ENCODE measurements at regions not wholly inside any gene's neighbourhood (a gene's known extent, or its start where the extent isn't known, plus 50 kb on each side); places are given as distances from the start of the nearest gene placed in this dataset.

GRCh38 chr18:78679031-78679430 lies 300.6 kb upstream of the SALL3 start:
- WGBS, 5 donors, result 74 to 87% (median 80%) methylated on average over 9 of the region's 9 CpGs
- intact Hi-C loops (cut with DNase I; ENCODE audit: low total_unique reads), result no loop called here
- no peaks in the 10 kb centered on the region for H3K9me3 ChIP-seq

GRCh38 chr18:78679613-78680260 lies 299.9 kb upstream of the SALL3 start:
- Histone ChIP-seq H3K4me1 (no peaks in the 10 kb centered on the region), H3K36me3 (no peaks in the 10 kb centered on the region), H3K27me3 (replicated peaks in 1 of 7) (peaks cover 0 to 17% (median 0%) of the 10 kb centered on the region in 7 donors), H3K27ac (no peak overlapping the region), H3K4me3 (no peak overlapping the region), H3K9me3 (no peaks in the 10 kb centered on the region)
- intact Hi-C loops (cut with DNase I; ENCODE audit: low total_unique reads), result no loop called here
- TF ChIP-seq POLR2A (IDR thresholded peaks at IDR 0.05) (no peak), CTCF (IDR thresholded peaks at IDR 0.05 in 8 of 11, conservative IDR thresholded peaks at IDR 0.05 in 3 of 11) (no peak), POLR2AphosphoS5 (IDR thresholded peaks at IDR 0.05) (no peak)
- 79 to 82% (median 80%) methylated on average over 17 of the region's 17 CpGs for WGBS, 5 donors
- DNase-seq, result peak; percentile 14

More at GRCh38 chr18:78679031-78679430, 300.6 kb upstream of the SALL3 start:
- H3K27me3 ChIP-seq (replicated peaks in 1 of 7), result peaks cover 0 to 16% (median 0%) of the 10 kb centered on the region in 7 donors
- H3K4me3 ChIP-seq, result no peak overlapping the region
- no peaks in the 10 kb centered on the region for H3K36me3 ChIP-seq
- DNase-seq, result peak; percentile 43
- H3K27ac ChIP-seq, result no peak overlapping the region
- no peaks in the 10 kb centered on the region for H3K4me1 ChIP-seq
- TF ChIP-seq POLR2AphosphoS5 (IDR thresholded peaks at IDR 0.05) (no peak), CTCF (IDR thresholded peaks at IDR 0.05 in 8 of 11, conservative IDR thresholded peaks at IDR 0.05 in 3 of 11) (no peak), POLR2A (IDR thresholded peaks at IDR 0.05) (no peak)

- no peak for TF ChIP-seq POLR2A (IDR thresholded peaks at IDR 0.05)
- no peak for TF ChIP-seq CTCF (IDR thresholded peaks at IDR 0.05 in 8 of 11, conservative IDR thresholded peaks at IDR 0.05 in 3 of 11)
- TF ChIP-seq POLR2AphosphoS5 (IDR thresholded peaks at IDR 0.05), result no peak
- H3K27me3 ChIP-seq (replicated peaks in 1 of 7), result peaks cover 0 to 17% (median 0%) of the 10 kb centered on the region in 7 donors
- no peaks in the 10 kb centered on the region for H3K9me3 ChIP-seq
- no peak overlapping the region for H3K4me3 ChIP-seq
- WGBS, 5 donors, result 81 to 88% (median 84%) methylated on average over 12 of the region's 12 CpGs
- intact Hi-C loops (cut with DNase I; ENCODE audit: low total_unique reads), result no loop called here
- no peaks in the 10 kb centered on the region for H3K4me1 ChIP-seq
- DNase-seq, result no peak
- no peaks in the 10 kb centered on the region for H3K36me3 ChIP-seq
- H3K27ac ChIP-seq, result no peak overlapping the region
Observed at GRCh38 chr18:78681396-78681795, 298.2 kb upstream of the SALL3 start.

GRCh38 chr18:78681934-78682333 lies 297.7 kb upstream of the SALL3 start:
- H3K36me3 ChIP-seq, result no peaks in the 10 kb centered on the region
- no peaks in the 10 kb centered on the region for H3K4me1 ChIP-seq
- intact Hi-C loops (cut with DNase I; ENCODE audit: low total_unique reads), result no loop called here
- WGBS, 5 donors, result 88 to 94% (median 90%) methylated on average over 11 to 12 of the region's 12 CpGs
- no peak for DNase-seq
- H3K27me3 ChIP-seq (replicated peaks in 1 of 7), result peaks cover 0 to 17% (median 0%) of the 10 kb centered on the region in 7 donors
- no peak overlapping the region for H3K27ac ChIP-seq
- H3K9me3 ChIP-seq, result no peaks in the 10 kb centered on the region
- no peak for TF ChIP-seq POLR2AphosphoS5 (IDR thresholded peaks at IDR 0.05)
- TF ChIP-seq CTCF (IDR thresholded peaks at IDR 0.05 in 8 of 11, conservative IDR thresholded peaks at IDR 0.05 in 3 of 11), result no peak
- TF ChIP-seq POLR2A (IDR thresholded peaks at IDR 0.05), result no peak
- no peak overlapping the region for H3K4me3 ChIP-seq

Data from spleen (tissue), 11 donors.